IMR-90 (cell line): ENCODE measurements at regions not wholly inside any gene's neighbourhood (a gene's known extent, or its start where the extent isn't known, plus 50 kb on each side); places are given as distances from the start of the nearest gene placed in this dataset.

Source experiments
- ATAC-seq: fragments of 200-7000 bp; cut with Tn5 transposase; 2 replicates; pipeline ENCODE4 v1.9.1; 2020; ENCODE audit warnings: low read depth, mild to moderate bottlenecking, moderate library complexity
- BruUV-seq: library from RNA; stranded (reverse); fragments of 400-500 nt; replicated peaks from 2 replicates; lab custom pipeline; 2021; lab: Mats Ljungman, UMichigan
- CTCF ChIA-PET: fragments of 300-600 bp; formaldehyde crosslinking; extraction: SDS; loops from one replicate; lab custom pipeline; 2021; ENCODE audit warnings: antibody characterized with exemption; lab: Yijun Ruan, JAX
- POLR2A ChIA-PET: fragments of 300-600 bp; sonication (Branson Sonifier 250); formaldehyde crosslinking; loops from one replicate; lab custom pipeline; 2022; ENCODE audit warnings: antibody characterized with exemption; ENCODE audit not compliant: unreplicated experiment; lab: Charles Lee
- DNase-seq: peaks from one replicate; pipeline ENCODE4 v3.0.0; 2013
- H2AFZ ChIP-seq: replicated peaks from 2 replicates; pipeline ENCODE3; 2013; ENCODE audit warnings: low read length, mild to moderate bottlenecking; ENCODE audit not compliant: poor library complexity
- H2AK5ac ChIP-seq: 2 replicates; pipeline ENCODE4 v1.6.1; 2013; ENCODE audit warnings: low read depth, low read length, inconsistent platforms
- H2AK9ac ChIP-seq: replicated peaks from 2 replicates; pipeline ENCODE3; 2013; ENCODE audit warnings: mild to moderate bottlenecking, low read depth, low read length, moderate library complexity; ENCODE audit not compliant: poor library complexity
- H2BK120ac ChIP-seq: 2 replicates; pipeline ENCODE4 v1.6.1; 2013; ENCODE audit warnings: low read depth, low read length, inconsistent platforms
- H2BK15ac ChIP-seq: 3 replicates; pipeline ENCODE4 v1.6.1; 2013; ENCODE audit warnings: low read depth, low read length, inconsistent platforms
- H2BK20ac ChIP-seq: 2 replicates; pipeline ENCODE4 v1.6.1; 2013; ENCODE audit warnings: low read depth, mild to moderate bottlenecking, inconsistent platforms, low read length, moderate library complexity
- H2BK5ac ChIP-seq: 2 replicates; pipeline ENCODE4 v1.6.1; 2013; ENCODE audit warnings: mild to moderate bottlenecking, low read depth, low read length, inconsistent platforms; ENCODE audit not compliant: poor library complexity, severe bottlenecking
- H3K14ac ChIP-seq: replicated peaks from 2 replicates; pipeline ENCODE4 v1.6.1; 2013; ENCODE audit warnings: low read depth, low read length, inconsistent platforms
- H3K18ac ChIP-seq: 2 replicates; pipeline ENCODE4 v1.6.1; 2013; ENCODE audit warnings: low read depth, low read length, control low read depth
- H3K23ac ChIP-seq: 2 replicates; pipeline ENCODE4 v1.6.1; 2013; ENCODE audit warnings: low read depth, low read length, inconsistent platforms
- H3K27ac ChIP-seq: 2 replicates; pipeline ENCODE4 v1.5.1; 2013; ENCODE audit warnings: mild to moderate bottlenecking, control low read depth, low read length; ENCODE audit not compliant: insufficient read depth
- H3K27me3 ChIP-seq: 2 replicates; pipeline ENCODE4 v1.6.1; 2013; ENCODE audit warnings: low read length; ENCODE audit not compliant: control insufficient read depth, insufficient read depth
- H3K36me3 ChIP-seq: 2 replicates; pipeline ENCODE4 v1.6.1; 2013; ENCODE audit warnings: low read length, mixed read lengths; ENCODE audit not compliant: control insufficient read depth, insufficient read depth
- H3K4ac ChIP-seq: 2 replicates; pipeline ENCODE4 v1.6.1; 2013; ENCODE audit warnings: low read depth, low read length, inconsistent platforms
- H3K4me1 ChIP-seq: 2 replicates; pipeline ENCODE4 v1.6.1; 2013; ENCODE audit warnings: low read length, mixed read lengths; ENCODE audit not compliant: control insufficient read depth, insufficient read depth
- H3K4me2 ChIP-seq: 2 replicates; pipeline ENCODE4 v1.6.1; 2013; ENCODE audit warnings: low read depth, mild to moderate bottlenecking, control low read depth, low read length, moderate library complexity
- H3K4me3 ChIP-seq: 2 replicates; pipeline ENCODE4 v1.5.1; 2013; ENCODE audit warnings: low read depth, mild to moderate bottlenecking, control low read depth, low read length, moderate library complexity; ENCODE audit not compliant: insufficient read depth
- H3K56ac ChIP-seq: 2 replicates; pipeline ENCODE4 v1.6.1; 2013; ENCODE audit warnings: low read length, inconsistent platforms; ENCODE audit not compliant: insufficient read depth; ENCODE audit errors: extremely low read depth
- H3K79me1 ChIP-seq, 2 experiments: 2 replicates each; pipeline ENCODE4 v1.6.1; 2013; ENCODE audit warnings: low read length in 2 of 2, inconsistent platforms in 1 of 2, low read depth in 1 of 2
- H3K9ac ChIP-seq: 2 replicates; pipeline ENCODE4 v1.6.1; 2013; ENCODE audit warnings: low read depth, low read length, control low read depth
- H3K9me1 ChIP-seq: 2 replicates; pipeline ENCODE4 v1.6.1; 2013; ENCODE audit warnings: low read length, inconsistent platforms; ENCODE audit not compliant: insufficient read depth
- H3K9me3 ChIP-seq: 2 replicates; pipeline ENCODE4 v1.6.1; 2013; ENCODE audit warnings: low read length; ENCODE audit not compliant: control insufficient read depth, insufficient read depth
- H4K20me1 ChIP-seq: 2 replicates; pipeline ENCODE4 v1.6.1; 2013; ENCODE audit warnings: low read length, inconsistent platforms; ENCODE audit not compliant: insufficient read depth
- H4K5ac ChIP-seq: 2 replicates; pipeline ENCODE4 v1.6.1; 2013; ENCODE audit warnings: mild to moderate bottlenecking, low read depth, low read length, control low read depth
- H4K8ac ChIP-seq, 2 experiments: 2 replicates each; pipeline ENCODE4 v1.6.1; 2013; ENCODE audit warnings: low read depth in 2 of 2, low read length in 2 of 2, control low read depth in 1 of 2, inconsistent platforms in 1 of 2
- H4K91ac ChIP-seq: 2 replicates; pipeline ENCODE4 v1.6.1; 2013; ENCODE audit warnings: low read depth, low read length, inconsistent platforms; ENCODE audit not compliant: insufficient read depth
- BHLHE40 ChIP-seq: fragments of 150-350 bp; IDR thresholded peaks from 2 replicates; pipeline ENCODE4 v1.6.1; 2016; ENCODE audit warnings: mild to moderate bottlenecking, low read depth, low read length
- ELK1 ChIP-seq: fragments of 150-350 bp; IDR thresholded peaks from 2 replicates; pipeline ENCODE4 v1.6.1; 2016; ENCODE audit warnings: low read depth, mild to moderate bottlenecking, low read length, moderate library complexity, borderline replicate concordance
- MAFK ChIP-seq: IDR thresholded peaks from 2 replicates; pipeline ENCODE4 v1.6.1; 2012; ENCODE audit warnings: low read depth, low read length, improper control_type of control experiment
- MXI1 ChIP-seq: IDR thresholded peaks from 2 replicates; pipeline ENCODE4 v1.6.1; 2012; ENCODE audit warnings: low read depth, mild to moderate bottlenecking, low read length, moderate library complexity, borderline replicate concordance
- NFE2L2 ChIP-seq: fragments of 150-350 bp; IDR thresholded peaks from 2 replicates; pipeline ENCODE4 v1.6.1; 2016; ENCODE audit warnings: low read depth, mild to moderate bottlenecking, low read length
- RFX5 ChIP-seq: IDR thresholded peaks from 2 replicates; pipeline ENCODE4 v1.8.0; 2012; ENCODE audit warnings: low read depth, mild to moderate bottlenecking, low read length, moderate library complexity
- dilution Hi-C: fragments of 300-500 bp; cut with HindIII; formaldehyde crosslinking; loops from one replicate; pipeline ENCODE4 v1.14.3; 2018; ENCODE audit warnings: low sequenced_read_pairs; ENCODE audit not compliant: unreplicated experiment
- in situ Hi-C: fragments of 300-500 bp; cut with MboI; formaldehyde crosslinking; loops from 3 replicates; pipeline ENCODE4 v1.14.3; 2019; ENCODE audit warnings: low sequenced_read_pairs, inconsistent platforms, mixed read lengths
- intact Hi-C: fragments of 100-400 bp; cut with micrococcal nuclease; formaldehyde crosslinking; loops from 2 replicates; pipeline ENCODE4 v1.10.0; 2022

GRCh38 chr10:83657487-83657886, 481.8 kb upstream of the GHITM start:
- Histone ChIP-seq H3K9me3 (peaks cover 8% of the 10 kb centered on the region), H4K20me1 (no peaks in the 10 kb centered on the region), H2BK15ac (no peak overlapping the region), H3K4me1 (no peaks in the 10 kb centered on the region), H3K18ac (no peak overlapping the region), H2AK9ac (no peak overlapping the region), H2BK120ac (no peak overlapping the region), H3K23ac (no peak overlapping the region), H3K27ac (no peak overlapping the region), H3K27me3 (no peaks in the 10 kb centered on the region), H3K4ac (no peak overlapping the region), H4K8ac (no peak overlapping the region), H2BK20ac (no peak overlapping the region), H4K5ac (no peak overlapping the region), H4K91ac (no peak overlapping the region), H2AFZ (no peak overlapping the region), H3K36me3 (no peaks in the 10 kb centered on the region), H3K79me1 (no peaks in the 10 kb centered on the region), H3K4me3 (no peak overlapping the region), H3K9ac (no peak overlapping the region), H3K9me1 (no peaks in the 10 kb centered on the region), H3K56ac (no peak overlapping the region), H3K14ac (no peak overlapping the region), H2AK5ac (no peak overlapping the region), H3K4me2 (no peak overlapping the region), H2BK5ac (no peak overlapping the region)
- TF ChIP-seq RFX5 (no peak), ELK1 (no peak), MXI1 (no peak), NFE2L2 (no peak), BHLHE40 (no peak), MAFK (no peak)
- POLR2A ChIA-PET, result no interaction called here
- no peak for DNase-seq
- BruUV-seq, result no TSS peak
- in situ Hi-C loops, result no loop called here
- intact Hi-C loops, result no loop called here
- ATAC-seq, result no peak
- dilution Hi-C loops, result no loop called here
- CTCF ChIA-PET, result no interaction called here
